ENCODE measurements at regions not wholly inside any gene's neighbourhood (a gene's known extent, or its start where the extent isn't known, plus 50 kb on each side); places are given as distances from the start of the nearest gene placed in this dataset.
"Not testable (repeated sequence)": the region's sequence is repeated elsewhere in the genome, so short reads cannot be mapped to it uniquely, and the experiment has no call there.

DNA sequence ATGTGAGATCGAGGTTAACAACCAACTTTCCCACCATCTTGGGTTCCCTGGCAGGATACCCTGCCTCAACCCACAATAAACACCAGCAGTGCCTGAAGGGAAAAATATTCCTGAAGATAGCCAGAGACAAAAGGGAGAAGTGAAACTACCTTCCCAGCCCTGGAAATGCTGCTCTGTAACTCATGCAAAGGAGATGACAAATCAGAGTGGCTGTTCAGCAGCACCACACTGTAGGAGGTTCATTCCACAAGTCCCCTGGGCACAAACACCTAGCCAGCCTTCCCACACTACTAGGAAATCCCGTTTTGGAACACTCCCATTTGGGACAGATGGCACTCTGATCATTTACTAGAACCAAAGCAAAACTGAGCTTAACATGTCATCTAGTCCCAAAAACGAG is 190.7 kb upstream of the RBBP8 start:
- TF ChIP-seq, protein P1, sequence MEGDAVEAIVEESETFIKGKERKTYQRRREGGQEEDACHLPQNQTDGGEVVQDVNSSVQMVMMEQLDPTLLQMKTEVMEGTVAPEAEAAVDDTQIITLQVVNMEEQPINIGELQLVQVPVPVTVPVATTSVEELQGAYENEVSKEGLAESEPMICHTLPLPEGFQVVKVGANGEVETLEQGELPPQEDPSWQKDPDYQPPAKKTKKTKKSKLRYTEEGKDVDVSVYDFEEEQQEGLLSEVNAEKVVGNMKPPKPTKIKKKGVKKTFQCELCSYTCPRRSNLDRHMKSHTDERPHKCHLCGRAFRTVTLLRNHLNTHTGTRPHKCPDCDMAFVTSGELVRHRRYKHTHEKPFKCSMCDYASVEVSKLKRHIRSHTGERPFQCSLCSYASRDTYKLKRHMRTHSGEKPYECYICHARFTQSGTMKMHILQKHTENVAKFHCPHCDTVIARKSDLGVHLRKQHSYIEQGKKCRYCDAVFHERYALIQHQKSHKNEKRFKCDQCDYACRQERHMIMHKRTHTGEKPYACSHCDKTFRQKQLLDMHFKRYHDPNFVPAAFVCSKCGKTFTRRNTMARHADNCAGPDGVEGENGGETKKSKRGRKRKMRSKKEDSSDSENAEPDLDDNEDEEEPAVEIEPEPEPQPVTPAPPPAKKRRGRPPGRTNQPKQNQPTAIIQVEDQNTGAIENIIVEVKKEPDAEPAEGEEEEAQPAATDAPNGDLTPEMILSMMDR (IDR thresholded peaks at IDR 0.05; ENCODE audit: borderline replicate concordance, control extremely low read depth, extremely low read depth, insufficient read depth, missing control alignments), result no peak
- DNase-seq (ENCODE audit: low spot score), result no peak
- in situ Hi-C loops (cut with MboI; ENCODE audit: low sequenced_read_pairs, unreplicated experiment), result no loop called here

- no peak for DNase-seq (ENCODE audit: low spot score)
- in situ Hi-C loops (cut with MboI; ENCODE audit: low sequenced_read_pairs, unreplicated experiment), result no loop called here
- TF ChIP-seq, protein P1 (IDR thresholded peaks at IDR 0.05; ENCODE audit: borderline replicate concordance, control extremely low read depth, extremely low read depth, insufficient read depth, missing control alignments), result no peak
These were observed 187.2 kb upstream of the RBBP8 start for GRCh38 chr18:22745966-22746365.

DNA sequence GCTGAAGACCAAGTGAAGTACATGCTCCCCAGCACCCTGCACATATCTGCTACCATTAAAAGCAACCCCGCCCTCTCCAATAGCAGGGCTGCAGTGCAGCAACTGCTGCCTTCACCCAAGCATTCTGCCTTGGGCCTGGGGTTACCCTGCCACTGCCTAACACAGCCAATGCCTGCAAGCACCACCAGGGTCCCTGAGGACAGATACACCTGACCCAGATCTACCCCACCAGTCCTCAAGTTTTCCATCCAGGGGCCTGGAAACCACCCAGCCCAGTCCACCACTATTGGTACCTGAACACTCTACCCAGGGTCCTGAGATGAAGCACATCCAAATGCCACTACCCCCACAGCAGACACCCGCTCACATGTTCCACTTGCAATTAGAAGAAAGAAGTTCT is 181.1 kb upstream of the RBBP8 start:
- TF ChIP-seq, protein P1 (IDR thresholded peaks at IDR 0.05; ENCODE audit: borderline replicate concordance, control extremely low read depth, extremely low read depth, insufficient read depth, missing control alignments), result no peak
- DNase-seq (ENCODE audit: low spot score), result no peak
- in situ Hi-C loops (cut with MboI; ENCODE audit: low sequenced_read_pairs, unreplicated experiment), result no loop called here

- TF ChIP-seq, protein P1 (IDR thresholded peaks at IDR 0.05; ENCODE audit: borderline replicate concordance, control extremely low read depth, extremely low read depth, insufficient read depth, missing control alignments), result no peak
- in situ Hi-C loops (cut with MboI; ENCODE audit: low sequenced_read_pairs, unreplicated experiment), result no loop called here
- no peak for DNase-seq (ENCODE audit: low spot score)
These were observed 179.8 kb upstream of the RBBP8 start for GRCh38 chr18:22753130-22753831.

DNA sequence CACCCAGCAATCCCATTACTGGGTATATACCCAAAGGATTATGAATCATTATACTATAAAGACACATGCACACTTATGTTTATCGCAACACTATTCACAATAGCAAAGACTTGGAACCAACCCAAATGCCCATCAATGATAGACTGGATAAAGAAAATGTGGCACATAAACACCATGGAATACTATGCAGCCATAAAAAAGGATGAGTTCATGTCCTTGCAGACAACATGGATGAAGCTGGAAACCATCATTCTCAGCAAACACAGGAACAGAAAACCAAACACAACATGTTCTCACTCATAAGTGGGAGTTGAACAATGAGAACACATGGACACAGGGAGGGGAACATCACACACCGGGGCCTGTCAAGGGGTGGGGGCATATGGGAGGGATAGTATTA is 169.1 kb upstream of the RBBP8 start:
- in situ Hi-C loops (cut with MboI; ENCODE audit: low sequenced_read_pairs, unreplicated experiment); DNase-seq (ENCODE audit: low spot score): not testable (repeated sequence)

GRCh38 chr18:22765896-22766295 is 167.2 kb upstream of the RBBP8 start:
- in situ Hi-C loops (cut with MboI; ENCODE audit: low sequenced_read_pairs, unreplicated experiment), result no loop called here
- TF ChIP-seq, protein P1 (IDR thresholded peaks at IDR 0.05; ENCODE audit: borderline replicate concordance, control extremely low read depth, extremely low read depth, insufficient read depth, missing control alignments), result no peak
- DNase-seq (ENCODE audit: low spot score), result no peak

DNA sequence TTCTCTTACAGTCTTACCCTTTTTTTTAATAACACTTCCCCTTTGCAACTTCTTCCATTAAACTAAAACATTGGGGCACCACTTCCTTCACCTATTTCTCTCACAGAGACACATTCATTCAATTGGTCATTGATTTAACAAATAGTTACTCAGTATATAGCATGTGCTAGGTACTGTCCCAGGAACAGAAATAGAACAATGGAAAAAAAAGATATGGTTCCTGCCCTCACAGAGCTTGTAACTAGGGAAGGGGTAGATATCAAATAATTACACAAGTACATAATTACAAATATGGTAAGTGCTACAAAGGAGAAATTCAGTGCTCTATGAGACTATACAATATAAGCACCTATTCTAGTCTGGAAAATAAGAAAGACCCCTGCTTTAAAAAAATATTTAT is 165.5 kb upstream of the RBBP8 start:
- TF ChIP-seq, protein P1 (IDR thresholded peaks at IDR 0.05; ENCODE audit: borderline replicate concordance, control extremely low read depth, extremely low read depth, insufficient read depth, missing control alignments), result no peak
- no peak for DNase-seq (ENCODE audit: low spot score)
- in situ Hi-C loops (cut with MboI; ENCODE audit: low sequenced_read_pairs, unreplicated experiment), result no loop called here
